Fibroblast of mammary gland (primary cell): ENCODE measurements at regions not wholly inside any gene's neighbourhood (a gene's known extent, or its start where the extent isn't known, plus 50 kb on each side); places are given as distances from the start of the nearest gene placed in this dataset.

Source experiments
- DNase-seq: peaks from one replicate; pipeline ENCODE4 v3.0.0-alpha.2; 2010; ENCODE audit warnings: low read depth
- H3K4me3 ChIP-seq: 2 replicates; pipeline ENCODE4 v1.5.1; 2011; ENCODE audit warnings: low read depth, mild to moderate bottlenecking, low read length, moderate library complexity; ENCODE audit not compliant: control insufficient read depth
- CTCF ChIP-seq: conservative IDR thresholded peaks from 2 replicates; pipeline ENCODE4 v1.5.1; 2011; ENCODE audit warnings: low read depth, low read length, inconsistent platforms; ENCODE audit not compliant: control insufficient read depth, insufficient read depth

GRCh38 chr2:190791976-190792575 lies 88.5 kb upstream of the GLS start:
- H3K4me3 ChIP-seq: no peak overlapping the region
- no peak for TF ChIP-seq CTCF
- DNase-seq: no peak

GRCh38 chr2:190792956-190793888 lies 87.4 kb upstream of the GLS start:
- peak; percentile 20 for DNase-seq
- no peak overlapping the region for H3K4me3 ChIP-seq
- TF ChIP-seq CTCF: no peak

- no peak for DNase-seq
- no peak overlapping the region for H3K4me3 ChIP-seq
- TF ChIP-seq CTCF: no peak
These were observed 86.2 kb upstream of the GLS start for GRCh38 chr2:190794377-190794776.

- no peak overlapping the region for H3K4me3 ChIP-seq
- no peak for DNase-seq
- no peak for TF ChIP-seq CTCF
These were observed 85.8 kb upstream of the GLS start for GRCh38 chr2:190794790-190795189.

GRCh38 chr2:190795686-190796085 lies 84.9 kb upstream of the GLS start:
- TF ChIP-seq CTCF: no peak
- H3K4me3 ChIP-seq: no peak overlapping the region
- no peak for DNase-seq

GRCh38 chr2:190799999-190800398 lies 80.6 kb upstream of the GLS start:
- no peak overlapping the region for H3K4me3 ChIP-seq
- DNase-seq: no peak
- TF ChIP-seq CTCF: no peak
